ENCODE measurements at regions not wholly inside any gene's neighbourhood (a gene's known extent, or its start where the extent isn't known, plus 50 kb on each side); places are given as distances from the start of the nearest gene placed in this dataset.

DNA sequence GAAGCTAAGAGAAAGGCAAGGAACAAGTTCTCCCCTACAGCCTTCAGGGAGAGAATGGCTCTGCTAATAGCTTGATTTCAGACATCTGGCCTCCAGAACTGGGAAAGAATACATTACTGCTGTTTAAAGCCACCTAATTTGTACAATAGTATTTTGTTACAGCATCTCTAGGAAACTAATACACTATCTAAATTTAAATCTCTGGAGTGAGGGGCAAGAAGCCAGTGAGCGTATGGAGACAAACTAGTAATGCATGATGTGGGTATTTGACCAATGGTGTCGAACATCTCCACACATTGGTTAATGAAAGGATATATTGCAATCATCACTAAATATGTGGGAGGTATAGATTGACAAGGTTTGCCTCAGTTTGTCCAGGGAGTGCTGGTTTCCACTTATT is 451.5 kb downstream of the EPM2A start:
- POLR2A ChIA-PET, result no interaction called here
- TF ChIP-seq CTCF (IDR thresholded peaks at IDR 0.05; ENCODE audit: low read depth, low read length), result no peak
- CTCF ChIA-PET, result no interaction called here

GRCh38 chr6:145286916-145287315 is 448.4 kb downstream of the EPM2A start:
- no peak for TF ChIP-seq CTCF (IDR thresholded peaks at IDR 0.05; ENCODE audit: low read depth, low read length)
- Histone ChIP-seq H3K27ac (ENCODE audit: low read depth, low read length) (no peak overlapping the region), H3K27me3 (ENCODE audit: control insufficient read depth, insufficient read depth, low read length) (no peaks in the 10 kb centered on the region), H3K4me3 (ENCODE audit: low read depth, low read length) (no peak overlapping the region), H3K9me3 (ENCODE audit: control insufficient read depth, insufficient read depth, low read length) (no peaks in the 10 kb centered on the region)
- no peak for DNase-seq (ENCODE audit: low read depth, low spot score)
- ChIA-PET POLR2A (no interaction called here), CTCF (no interaction called here)

More for the DNA sequence above, 451.5 kb downstream of the EPM2A start:
- DNase-seq (ENCODE audit: low read depth, low spot score), result no peak
- Histone ChIP-seq H3K9me3 (ENCODE audit: control insufficient read depth, insufficient read depth, low read length) (no peaks in the 10 kb centered on the region), H3K4me3 (ENCODE audit: low read depth, low read length) (no peak overlapping the region), H3K27ac (ENCODE audit: low read depth, low read length) (no peak overlapping the region), H3K27me3 (ENCODE audit: control insufficient read depth, insufficient read depth, low read length) (no peaks in the 10 kb centered on the region)

DNA sequence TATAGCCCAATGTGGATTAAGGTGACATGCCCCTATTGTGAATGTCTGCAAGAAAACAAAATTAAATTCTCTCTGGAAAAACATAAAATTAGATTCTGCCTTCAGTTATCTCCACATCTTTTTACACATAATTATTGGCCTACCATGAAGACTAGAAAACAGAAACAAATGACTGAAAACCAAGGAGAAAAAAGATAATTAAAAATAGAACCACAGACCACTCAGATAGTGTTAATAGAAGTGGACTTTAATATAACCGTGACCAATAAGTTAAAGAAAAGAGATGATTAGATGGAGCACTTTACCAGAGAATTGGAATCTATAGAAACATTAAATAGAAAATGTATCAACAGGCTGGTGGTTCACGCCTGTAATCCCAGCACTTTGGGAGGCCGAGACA is 445.7 kb downstream of the EPM2A start:
- H3K27me3 ChIP-seq (ENCODE audit: control insufficient read depth, insufficient read depth, low read length), result no peaks in the 10 kb centered on the region
- ChIA-PET POLR2A (no interaction called here), CTCF (no interaction called here)
- no peak overlapping the region for H3K4me3 ChIP-seq (ENCODE audit: low read depth, low read length)
- DNase-seq (ENCODE audit: low read depth, low spot score), result no peak
- H3K9me3 ChIP-seq (ENCODE audit: control insufficient read depth, insufficient read depth, low read length), result no peaks in the 10 kb centered on the region
- no peak overlapping the region for H3K27ac ChIP-seq (ENCODE audit: low read depth, low read length)
- no peak for TF ChIP-seq CTCF (IDR thresholded peaks at IDR 0.05; ENCODE audit: low read depth, low read length)

DNA sequence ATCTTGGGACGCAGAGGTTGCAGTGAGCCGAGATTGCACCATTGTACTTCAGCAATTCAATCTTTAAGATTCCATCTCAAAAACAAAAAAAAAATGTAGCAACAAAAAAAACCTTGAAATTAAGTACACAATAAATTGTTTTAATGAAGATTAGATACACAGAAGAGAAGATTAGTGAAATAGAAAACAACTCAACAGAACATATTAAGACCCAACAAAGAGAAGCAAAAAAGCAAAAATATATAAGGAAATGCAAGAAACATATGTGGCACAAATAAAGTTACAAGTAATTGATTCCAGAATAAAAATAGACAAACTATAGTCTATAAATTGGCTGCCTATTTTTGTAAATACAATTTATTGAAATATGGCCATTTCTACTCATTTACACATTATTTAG is 445.2 kb downstream of the EPM2A start:
- Histone ChIP-seq H3K27me3 (ENCODE audit: control insufficient read depth, insufficient read depth, low read length) (no peaks in the 10 kb centered on the region), H3K9me3 (ENCODE audit: control insufficient read depth, insufficient read depth, low read length) (no peaks in the 10 kb centered on the region), H3K4me3 (ENCODE audit: low read depth, low read length) (no peak overlapping the region), H3K27ac (ENCODE audit: low read depth, low read length) (no peak overlapping the region)
- POLR2A ChIA-PET, result no interaction called here
- no peak for DNase-seq (ENCODE audit: low read depth, low spot score)
- CTCF ChIA-PET, result no interaction called here
- TF ChIP-seq CTCF (IDR thresholded peaks at IDR 0.05; ENCODE audit: low read depth, low read length), result no peak

GRCh38 chr6:145292066-145292465 is 443.3 kb downstream of the EPM2A start:
- Histone ChIP-seq H3K27me3 (ENCODE audit: control insufficient read depth, insufficient read depth, low read length) (no peaks in the 10 kb centered on the region), H3K27ac (ENCODE audit: low read depth, low read length) (no peak overlapping the region), H3K4me3 (ENCODE audit: low read depth, low read length) (no peak overlapping the region), H3K9me3 (ENCODE audit: control insufficient read depth, insufficient read depth, low read length) (no peaks in the 10 kb centered on the region)
- POLR2A ChIA-PET, result no interaction called here
- no peak for TF ChIP-seq CTCF (IDR thresholded peaks at IDR 0.05; ENCODE audit: low read depth, low read length)
- no peak for DNase-seq (ENCODE audit: low read depth, low spot score)
- CTCF ChIA-PET, result no interaction called here

Data from AG04450 (cell line).